PC-3 (cell line): ENCODE measurements at regions not wholly inside any gene's neighbourhood (a gene's known extent, or its start where the extent isn't known, plus 50 kb on each side); places are given as distances from the start of the nearest gene placed in this dataset.

ENCODE experiments used
- ATAC-seq: fragments of 200-7000 bp; cut with Tn5 transposase; 2 replicates; pipeline ENCODE4 v1.9.1; 2020; ENCODE audit warnings: mild to moderate bottlenecking, moderate library complexity
- BruUV-seq: library from RNA; stranded (reverse); fragments of 400-500 nt; replicated peaks from 2 replicates; lab custom pipeline; 2021; lab: Mats Ljungman, UMichigan
- CTCF ChIA-PET: fragments of 300-600 bp; sonication (Branson Sonifier 250); formaldehyde crosslinking; loops from one replicate; lab custom pipeline; 2022; ENCODE audit warnings: antibody characterized with exemption; lab: Charles Lee
- POLR2A ChIA-PET: fragments of 300-600 bp; sonication (Branson Sonifier 250); formaldehyde crosslinking; loops from one replicate; lab custom pipeline; 2022; ENCODE audit warnings: antibody characterized with exemption; ENCODE audit not compliant: unreplicated experiment; lab: Charles Lee
- DNase-seq: peaks from one replicate; pipeline ENCODE4 v3.0.0-alpha.2; 2015
- H2AFZ ChIP-seq: fragments of 300-600 bp; sonication (generic); 2 replicates; pipeline ENCODE4 v1.6.0; 2016; ENCODE audit warnings: antibody characterized with exemption, low read length
- H3F3A ChIP-seq: fragments of 300-600 bp; sonication (generic); one replicate; pipeline ENCODE4 v1.6.0; 2017; ENCODE audit warnings: antibody characterized with exemption, low read length, control low read depth, mild to moderate bottlenecking; ENCODE audit not compliant: unreplicated experiment
- H3K27ac ChIP-seq: fragments of 300-600 bp; sonication (generic); 2 replicates; pipeline ENCODE4 v1.5.1; 2016; ENCODE audit warnings: mild to moderate bottlenecking, low read length
- H3K27me3 ChIP-seq: fragments of 300-600 bp; sonication (generic); 2 replicates; pipeline ENCODE4 v1.6.1; 2016; ENCODE audit warnings: low read length, mixed read lengths
- H3K36me3 ChIP-seq: fragments of 300-600 bp; sonication (generic); 2 replicates; pipeline ENCODE4 v1.6.1; 2016; ENCODE audit warnings: low read depth, mixed run types, low read length, mixed read lengths
- H3K4me1 ChIP-seq: fragments of 300-600 bp; sonication (generic); 2 replicates; pipeline ENCODE4 v1.5.1; 2016; ENCODE audit warnings: low read length; ENCODE audit not compliant: insufficient read depth
- H3K4me2 ChIP-seq: fragments of 300-600 bp; sonication (generic); 2 replicates; pipeline ENCODE4 v1.6.0; 2016; ENCODE audit warnings: low read length
- H3K4me3 ChIP-seq: fragments of 300-600 bp; sonication (generic); 2 replicates; pipeline ENCODE4 v1.5.1; 2016; ENCODE audit warnings: mild to moderate bottlenecking, low read length, mixed read lengths
- H3K79me2 ChIP-seq: fragments of 300-600 bp; sonication (generic); 2 replicates; pipeline ENCODE4 v1.6.1; 2017; ENCODE audit warnings: low read length, mixed read lengths
- H3K9ac ChIP-seq: fragments of 300-600 bp; sonication (generic); 2 replicates; pipeline ENCODE4 v1.6.0; 2016; ENCODE audit warnings: mild to moderate bottlenecking, low read length
- H3K9me2 ChIP-seq: fragments of 300-600 bp; sonication (generic); replicated peaks from 2 replicates; pipeline ENCODE4 v1.6.1; 2016; ENCODE audit warnings: mixed run types, low read length, mixed read lengths
- H3K9me3 ChIP-seq: fragments of 300-600 bp; sonication (generic); 2 replicates; pipeline ENCODE4 v1.6.1; 2016; ENCODE audit warnings: low read length, mixed read lengths
- H4K20me1 ChIP-seq: fragments of 300-600 bp; sonication (generic); 2 replicates; pipeline ENCODE4 v1.6.1; 2016; ENCODE audit warnings: low read length, mixed read lengths
- EZH2 ChIP-seq: fragments of 300-600 bp; sonication (generic); IDR thresholded peaks from one replicate; pipeline ENCODE4 v1.6.1; 2017; ENCODE audit warnings: antibody characterized with exemption, mild to moderate bottlenecking, low read length; ENCODE audit not compliant: unreplicated experiment
- EZH2phosphoT487 ChIP-seq: fragments of 300-600 bp; sonication (generic); IDR thresholded peaks from 2 replicates; pipeline ENCODE4 v1.6.1; 2018; ENCODE audit warnings: mild to moderate bottlenecking, antibody characterized with exemption, low read length, borderline replicate concordance
- intact Hi-C: fragments of 100-400 bp; cut with micrococcal nuclease; formaldehyde crosslinking; loops from 2 replicates; pipeline ENCODE4 v1.9.0; 2023
- TF ChIP-seq, protein P1 (sequence below): fragments of 300-600 bp; sonication (generic); conservative IDR thresholded peaks from 2 replicates; pipeline ENCODE4 v1.5.1; 2017; ENCODE audit warnings: antibody characterized with exemption, low read depth, mild to moderate bottlenecking, low read length

DNA sequence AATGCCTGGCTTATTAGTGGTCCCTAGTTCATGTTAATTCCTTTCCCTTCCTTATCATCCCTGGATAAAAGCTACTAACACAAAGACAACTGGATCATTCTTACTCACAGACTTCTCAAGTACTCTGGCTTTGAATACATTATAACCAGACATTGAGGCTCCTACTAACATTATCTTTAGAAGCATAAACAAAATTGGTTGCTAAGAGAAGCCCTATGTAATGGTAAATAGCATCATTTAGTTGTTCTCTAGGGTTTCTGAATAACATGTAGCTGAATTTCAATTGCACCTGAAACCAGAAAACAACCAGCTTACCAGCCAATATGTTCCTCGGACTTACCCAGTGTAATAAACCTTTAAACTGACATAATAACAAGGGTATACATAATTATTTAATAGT is 114.1 kb upstream of the NCKAP5 start:
- H3K4me2 ChIP-seq: no peak overlapping the region
- ChIA-PET POLR2A (no interaction called here), CTCF (no interaction called here)
- H3K9ac ChIP-seq: no peak overlapping the region
- no peaks in the 10 kb centered on the region for H3F3A ChIP-seq
- H2AFZ ChIP-seq: no peak overlapping the region
- no peaks in the 10 kb centered on the region for H3K9me2 ChIP-seq
- H3K4me3 ChIP-seq: no peak overlapping the region
- H3K36me3 ChIP-seq: no peaks in the 10 kb centered on the region
- DNase-seq: no peak
- intact Hi-C loops: no loop called here
- H3K4me1 ChIP-seq: no peaks in the 10 kb centered on the region
- no peak for ATAC-seq
- no peak overlapping the region for H3K27ac ChIP-seq
- no TSS peak for BruUV-seq
- no peaks in the 10 kb centered on the region for H3K27me3 ChIP-seq
- H4K20me1 ChIP-seq: no peaks in the 10 kb centered on the region
- H3K9me3 ChIP-seq: no peaks in the 10 kb centered on the region
- no peaks in the 10 kb centered on the region for H3K79me2 ChIP-seq
- TF ChIP-seq, protein P1, sequence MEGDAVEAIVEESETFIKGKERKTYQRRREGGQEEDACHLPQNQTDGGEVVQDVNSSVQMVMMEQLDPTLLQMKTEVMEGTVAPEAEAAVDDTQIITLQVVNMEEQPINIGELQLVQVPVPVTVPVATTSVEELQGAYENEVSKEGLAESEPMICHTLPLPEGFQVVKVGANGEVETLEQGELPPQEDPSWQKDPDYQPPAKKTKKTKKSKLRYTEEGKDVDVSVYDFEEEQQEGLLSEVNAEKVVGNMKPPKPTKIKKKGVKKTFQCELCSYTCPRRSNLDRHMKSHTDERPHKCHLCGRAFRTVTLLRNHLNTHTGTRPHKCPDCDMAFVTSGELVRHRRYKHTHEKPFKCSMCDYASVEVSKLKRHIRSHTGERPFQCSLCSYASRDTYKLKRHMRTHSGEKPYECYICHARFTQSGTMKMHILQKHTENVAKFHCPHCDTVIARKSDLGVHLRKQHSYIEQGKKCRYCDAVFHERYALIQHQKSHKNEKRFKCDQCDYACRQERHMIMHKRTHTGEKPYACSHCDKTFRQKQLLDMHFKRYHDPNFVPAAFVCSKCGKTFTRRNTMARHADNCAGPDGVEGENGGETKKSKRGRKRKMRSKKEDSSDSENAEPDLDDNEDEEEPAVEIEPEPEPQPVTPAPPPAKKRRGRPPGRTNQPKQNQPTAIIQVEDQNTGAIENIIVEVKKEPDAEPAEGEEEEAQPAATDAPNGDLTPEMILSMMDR: no peak
- TF ChIP-seq EZH2phosphoT487 (no peak), EZH2 (no peak)

- Histone ChIP-seq H3K27me3 (no peaks in the 10 kb centered on the region), H3K36me3 (no peaks in the 10 kb centered on the region), H3K4me2 (no peak overlapping the region), H2AFZ (no peak overlapping the region), H4K20me1 (no peaks in the 10 kb centered on the region), H3K4me3 (no peak overlapping the region), H3K9ac (no peak overlapping the region), H3K9me3 (no peaks in the 10 kb centered on the region), H3F3A (no peaks in the 10 kb centered on the region), H3K9me2 (no peaks in the 10 kb centered on the region), H3K4me1 (no peaks in the 10 kb centered on the region), H3K27ac (no peak overlapping the region), H3K79me2 (no peaks in the 10 kb centered on the region)
- ChIA-PET POLR2A (no interaction called here), CTCF (no interaction called here)
- TF ChIP-seq, protein P1: no peak
- TF ChIP-seq EZH2: no peak
- TF ChIP-seq EZH2phosphoT487: no peak
- BruUV-seq: no TSS peak
- intact Hi-C loops: no loop called here
- ATAC-seq: no peak
- no peak for DNase-seq
Measured at GRCh38 chr2:133682906-133683305, 114.6 kb upstream of the NCKAP5 start.

DNA sequence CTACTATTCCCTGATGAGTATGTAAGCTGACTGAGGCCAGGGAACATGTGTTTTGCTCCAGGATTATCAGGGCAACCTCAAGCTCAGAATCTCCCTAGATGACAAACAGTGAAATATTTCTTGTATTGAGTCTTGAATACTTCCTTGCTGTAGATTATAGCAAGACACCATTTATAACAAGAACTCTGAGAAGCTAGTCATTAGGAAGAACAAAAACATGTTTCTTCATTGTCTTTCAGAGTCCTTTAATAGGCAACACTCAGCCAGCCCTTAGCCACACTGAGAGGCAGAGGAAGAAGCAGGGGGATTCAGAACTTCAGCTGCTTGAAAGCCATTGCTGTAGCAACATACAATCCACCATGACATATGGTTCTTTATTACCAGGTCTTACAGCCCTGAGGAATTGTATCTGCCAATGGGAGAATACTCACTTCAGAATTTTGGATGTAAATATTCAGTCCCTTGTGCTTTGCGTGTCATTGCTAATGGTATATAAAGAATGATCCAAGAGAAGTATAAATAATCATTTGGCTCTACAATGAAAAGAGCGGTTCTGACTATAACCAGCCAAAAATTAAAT is 117.5 kb upstream of the NCKAP5 start:
- H3K36me3 ChIP-seq: no peaks in the 10 kb centered on the region
- H2AFZ ChIP-seq: no peak overlapping the region
- H3K9ac ChIP-seq: no peak overlapping the region
- no peak overlapping the region for H3K4me3 ChIP-seq
- H3K9me2 ChIP-seq: no peaks in the 10 kb centered on the region
- TF ChIP-seq, protein P1: no peak
- TF ChIP-seq EZH2 (no peak), EZH2phosphoT487 (no peak)
- DNase-seq: no peak
- no peaks in the 10 kb centered on the region for H3K9me3 ChIP-seq
- ChIA-PET CTCF (no interaction called here), POLR2A (no interaction called here)
- intact Hi-C loops: no loop called here
- no peak for ATAC-seq
- no TSS peak for BruUV-seq
- no peaks in the 10 kb centered on the region for H4K20me1 ChIP-seq
- no peaks in the 10 kb centered on the region for H3K79me2 ChIP-seq
- no peaks in the 10 kb centered on the region for H3K27me3 ChIP-seq
- no peak overlapping the region for H3K27ac ChIP-seq
- no peaks in the 10 kb centered on the region for H3K4me1 ChIP-seq
- no peaks in the 10 kb centered on the region for H3F3A ChIP-seq
- no peak overlapping the region for H3K4me2 ChIP-seq
